Stimulated activated CD8-positive, alpha-beta memory T cell treated with anti-CD3 and anti-CD28 coated beads, Interleukin-15, amount 100 ng/mL, for 1 hour (primary cell): ENCODE measurements at regions not wholly inside any gene's neighbourhood (a gene's known extent, or its start where the extent isn't known, plus 50 kb on each side); places are given as distances from the start of the nearest gene placed in this dataset.
A peak's percentile ranks its signal among the peaks of the same experiment; 100 is the strongest.
"Not testable (repeated sequence)": the region's sequence is repeated elsewhere in the genome, so short reads cannot be mapped to it uniquely, and the experiment has no call there.

Experiments used
- DNase-seq: peaks from one replicate; pipeline ENCODE4 v3.0.0-alpha.2; 2020; ENCODE audit warnings: low read depth

GRCh38 chr11:104776501-104777170 lies 121.6 kb downstream of the CASP12 start:
- no peak for DNase-seq

GRCh38 chr11:104774578-104774977 lies 123.7 kb downstream of the CASP12 start:
- no peak for DNase-seq

- DNase-seq, result no peak
Measured at GRCh38 chr11:104772806-104773241, 125.4 kb downstream of the CASP12 start.

GRCh38 chr11:104771763-104772162 lies 126.5 kb downstream of the CASP12 start:
- DNase-seq, result no peak

- not testable (repeated sequence) for DNase-seq
Measured at GRCh38 chr11:104771046-104771445, 127.2 kb downstream of the CASP12 start.

- DNase-seq, result no peak
Measured at GRCh38 chr11:104765401-104766095, 132.7 kb downstream of the CASP12 start.

- DNase-seq, result no peak
Measured at GRCh38 chr11:104764710-104765045, 133.6 kb downstream of the CASP12 start.

- DNase-seq, result no peak
Measured at GRCh38 chr11:104763930-104764709, 134.1 kb downstream of the CASP12 start.

- DNase-seq, result no peak
Measured at GRCh38 chr11:104761511-104761910, 136.7 kb downstream of the CASP12 start.

- no peak for DNase-seq
Measured at GRCh38 chr11:104759464-104759863, 138.8 kb downstream of the CASP12 start.

GRCh38 chr11:104738918-104739317 lies 159.3 kb downstream of the CASP12 start:
- no peak for DNase-seq

- no peak for DNase-seq
Measured at GRCh38 chr11:104738208-104738607, 160.1 kb downstream of the CASP12 start.

- DNase-seq, result no peak
Measured at GRCh38 chr11:104736502-104736901, 161.8 kb downstream of the CASP12 start.

- no peak for DNase-seq
Measured at GRCh38 chr11:104734998-104735397, 163.3 kb downstream of the CASP12 start.

- no peak for DNase-seq
Measured at GRCh38 chr11:104731890-104732289, 166.4 kb downstream of the CASP12 start.

GRCh38 chr11:104728927-104729326 lies 169.3 kb downstream of the CASP12 start:
- DNase-seq, result no peak

- DNase-seq, result no peak
Measured at GRCh38 chr11:104727768-104728167, 170.5 kb downstream of the CASP12 start.

GRCh38 chr11:104727095-104727494 lies 171.2 kb downstream of the CASP12 start:
- no peak for DNase-seq

- no peak for DNase-seq
Measured at GRCh38 chr11:104725796-104726408, 172.4 kb downstream of the CASP12 start.

- DNase-seq, result no peak
Measured at GRCh38 chr11:104713401-104713800, 184.9 kb downstream of the CASP12 start.

GRCh38 chr11:104705490-104706190 lies 192.6 kb downstream of the CASP12 start:
- DNase-seq, result peak; percentile 40

- DNase-seq, result no peak
Measured at GRCh38 chr11:104704888-104705287, 193.4 kb downstream of the CASP12 start.
